Astrocyte of the spinal cord (primary cell): ENCODE measurements at regions not wholly inside any gene's neighbourhood (a gene's known extent, or its start where the extent isn't known, plus 50 kb on each side); places are given as distances from the start of the nearest gene placed in this dataset.

Experiments
- DNase-seq: peaks from one replicate; pipeline ENCODE4 v3.0.0; 2011; ENCODE audit warnings: low read depth, low spot score
- H3K4me3 ChIP-seq: 2 replicates; pipeline ENCODE4 v1.5.1; 2011; ENCODE audit warnings: low read depth, mild to moderate bottlenecking, low read length, moderate library complexity
- in situ Hi-C: cut with HindIII; loops from 2 replicates; pipeline ENCODE4 v1.10.0; 2017; ENCODE audit warnings: low sequenced_read_pairs
- TF ChIP-seq, protein P1 (sequence below): IDR thresholded peaks from 2 replicates; pipeline ENCODE4 v1.5.1; 2012; ENCODE audit warnings: low read depth, mild to moderate bottlenecking, low read length, inconsistent platforms

- in situ Hi-C loops: no loop called here
- TF ChIP-seq, protein P1, sequence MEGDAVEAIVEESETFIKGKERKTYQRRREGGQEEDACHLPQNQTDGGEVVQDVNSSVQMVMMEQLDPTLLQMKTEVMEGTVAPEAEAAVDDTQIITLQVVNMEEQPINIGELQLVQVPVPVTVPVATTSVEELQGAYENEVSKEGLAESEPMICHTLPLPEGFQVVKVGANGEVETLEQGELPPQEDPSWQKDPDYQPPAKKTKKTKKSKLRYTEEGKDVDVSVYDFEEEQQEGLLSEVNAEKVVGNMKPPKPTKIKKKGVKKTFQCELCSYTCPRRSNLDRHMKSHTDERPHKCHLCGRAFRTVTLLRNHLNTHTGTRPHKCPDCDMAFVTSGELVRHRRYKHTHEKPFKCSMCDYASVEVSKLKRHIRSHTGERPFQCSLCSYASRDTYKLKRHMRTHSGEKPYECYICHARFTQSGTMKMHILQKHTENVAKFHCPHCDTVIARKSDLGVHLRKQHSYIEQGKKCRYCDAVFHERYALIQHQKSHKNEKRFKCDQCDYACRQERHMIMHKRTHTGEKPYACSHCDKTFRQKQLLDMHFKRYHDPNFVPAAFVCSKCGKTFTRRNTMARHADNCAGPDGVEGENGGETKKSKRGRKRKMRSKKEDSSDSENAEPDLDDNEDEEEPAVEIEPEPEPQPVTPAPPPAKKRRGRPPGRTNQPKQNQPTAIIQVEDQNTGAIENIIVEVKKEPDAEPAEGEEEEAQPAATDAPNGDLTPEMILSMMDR: no peak
- no peak overlapping the region for H3K4me3 ChIP-seq
- no peak for DNase-seq
Measured at GRCh38 chr4:79047316-79047715, 108.1 kb upstream of the PAQR3 start.

DNA sequence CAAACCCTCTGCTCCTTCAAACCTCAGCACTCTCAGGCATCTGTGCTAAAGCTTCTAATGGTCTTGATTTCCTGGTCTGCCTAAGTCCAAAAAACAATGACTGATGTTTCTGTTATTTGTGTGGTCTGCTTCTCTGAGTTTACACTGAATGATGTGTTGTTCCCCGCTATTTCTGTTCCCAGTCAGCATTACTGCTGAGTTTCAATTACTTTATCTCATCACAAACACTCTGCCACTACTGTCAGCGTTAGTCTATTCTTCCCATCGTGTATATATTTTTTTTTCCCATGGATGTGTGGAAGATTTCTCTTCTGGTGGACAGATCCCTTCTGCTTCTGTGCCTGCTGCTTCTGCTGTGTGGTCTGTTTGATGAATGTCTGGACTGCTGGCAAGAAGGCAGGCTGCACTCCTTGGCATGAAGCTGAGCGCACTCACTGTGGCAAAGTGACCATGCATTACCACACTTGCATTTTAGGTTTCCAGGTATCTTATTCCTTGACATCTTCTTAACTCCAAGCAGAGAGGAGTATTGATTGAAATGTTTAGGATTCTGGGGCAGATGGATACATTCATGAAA lies 106.9 kb upstream of the PAQR3 start:
- peak; percentile 10 for DNase-seq
- no peak overlapping the region for H3K4me3 ChIP-seq
- in situ Hi-C loops: no loop called here
- TF ChIP-seq, protein P1: no peak

DNA sequence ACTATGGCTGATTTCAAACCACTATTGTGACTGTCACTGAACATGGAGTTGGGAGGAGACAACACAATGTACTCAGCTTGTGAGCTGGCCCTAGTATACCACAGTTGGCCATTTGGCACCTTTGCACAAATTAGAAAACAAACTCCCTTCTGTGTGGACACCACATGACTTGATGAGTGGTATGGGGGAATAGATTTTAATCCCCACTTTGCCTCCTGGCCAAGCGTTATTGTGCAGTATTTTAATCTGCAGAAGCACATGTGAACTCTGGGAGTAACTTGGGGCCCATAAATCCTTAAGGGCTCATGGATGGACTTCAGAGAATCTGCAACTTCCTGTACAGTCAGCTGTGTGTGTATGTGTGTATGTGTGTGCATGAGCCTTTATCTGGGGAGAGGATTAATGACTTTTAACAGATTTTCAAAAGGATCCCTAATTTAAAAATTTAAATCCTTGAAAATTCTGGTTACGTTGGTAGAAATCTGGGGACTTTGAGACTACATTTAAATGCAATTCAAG lies 105.0 kb upstream of the PAQR3 start:
- in situ Hi-C loops: no loop called here
- TF ChIP-seq, protein P1: no peak
- H3K4me3 ChIP-seq: no peak overlapping the region
- DNase-seq: no peak

- in situ Hi-C loops: no loop called here
- H3K4me3 ChIP-seq: no peak overlapping the region
- DNase-seq: no peak
- TF ChIP-seq, protein P1: no peak
Measured at GRCh38 chr4:79043138-79043537, 103.9 kb upstream of the PAQR3 start.

DNA sequence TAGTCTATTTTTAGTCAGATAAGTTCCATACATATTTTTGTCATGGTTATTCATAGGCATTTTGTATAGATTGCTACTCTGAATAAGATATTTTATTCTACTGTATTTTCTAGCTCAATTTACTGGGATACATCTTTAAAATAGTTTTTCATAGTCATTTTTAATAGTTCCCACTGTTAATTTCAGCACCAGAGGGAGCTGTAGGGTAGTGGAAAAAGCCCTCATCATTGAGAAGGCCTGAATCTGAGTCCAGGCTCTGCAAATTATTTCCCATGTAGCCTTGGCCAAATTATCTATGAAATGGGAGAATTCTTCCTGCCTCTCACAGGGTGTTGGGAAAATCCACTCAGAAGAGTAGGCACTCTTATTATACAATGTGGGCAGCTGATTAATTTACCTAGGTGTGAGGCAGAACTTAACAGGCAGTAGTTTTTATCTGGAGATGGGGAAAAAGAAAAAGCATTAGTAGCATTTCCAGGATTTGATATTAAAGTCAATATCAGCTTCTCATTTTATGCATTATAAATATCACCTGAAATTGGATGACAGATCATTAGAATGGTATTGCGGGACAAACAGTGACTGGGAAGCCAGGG lies 102.9 kb upstream of the PAQR3 start:
- DNase-seq: peak; percentile 46
- H3K4me3 ChIP-seq: no peak overlapping the region
- in situ Hi-C loops: no loop called here
- TF ChIP-seq, protein P1: peak; percentile 56

GRCh38 chr4:79034544-79034943 lies 95.3 kb upstream of the PAQR3 start:
- DNase-seq: no peak
- TF ChIP-seq, protein P1: no peak
- in situ Hi-C loops: no loop called here
- no peak overlapping the region for H3K4me3 ChIP-seq
